HG02759 (cell line): ENCODE measurements at regions not wholly inside any gene's neighbourhood (a gene's known extent, or its start where the extent isn't known, plus 50 kb on each side); places are given as distances from the start of the nearest gene placed in this dataset.
"Not testable (repeated sequence)": the region's sequence is repeated elsewhere in the genome, so short reads cannot be mapped to it uniquely, and the experiment has no call there.

Experiments
- ATAC-seq: cut with Tn5 transposase; IDR thresholded peaks from one replicate; pipeline ENCODE4 v1.9.1; 2021; ENCODE audit warnings: mild to moderate bottlenecking, moderate library complexity; ENCODE audit not compliant: unreplicated experiment

DNA sequence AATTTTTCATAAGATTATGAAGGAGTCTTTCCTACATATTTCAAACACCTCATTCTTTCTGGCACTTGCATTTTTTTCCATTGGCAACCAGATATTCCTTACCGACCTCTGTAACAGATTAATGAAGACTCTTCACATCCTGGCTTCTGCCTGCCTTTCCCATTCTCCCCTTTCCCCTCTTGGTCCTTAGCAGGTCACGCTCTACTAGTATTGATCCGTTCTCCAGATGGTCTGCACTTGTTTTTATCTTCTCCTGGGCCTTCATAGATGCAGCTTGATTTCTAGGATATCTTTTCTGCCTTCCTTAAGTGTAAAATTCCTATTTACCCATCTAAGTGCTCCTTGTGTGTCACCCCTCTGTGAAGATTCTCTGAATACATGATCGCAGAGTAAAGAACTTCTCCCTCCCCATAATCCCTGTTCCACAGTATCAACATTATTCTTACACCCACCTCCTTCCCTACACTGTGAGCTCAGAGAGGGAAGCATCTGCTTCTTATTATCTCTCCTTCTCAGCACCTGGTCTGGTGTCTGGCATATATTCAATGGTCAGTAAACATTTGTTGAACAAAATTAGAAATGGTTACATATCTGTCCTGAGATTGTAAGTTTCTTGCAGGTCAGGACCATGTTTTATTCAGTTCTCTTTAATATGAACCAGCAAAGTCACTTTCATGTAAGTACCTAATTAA is 654.2 kb downstream of the REEP3 start:
- no peak for ATAC-seq

GRCh38 chr10:64182671-64183070 is 661.5 kb downstream of the REEP3 start:
- ATAC-seq = no peak

- ATAC-seq = no peak
These were observed 670.1 kb downstream of the REEP3 start for GRCh38 chr10:64191286-64191685.

- no peak for ATAC-seq
These were observed 675.6 kb downstream of the REEP3 start for GRCh38 chr10:64196638-64197315.

DNA sequence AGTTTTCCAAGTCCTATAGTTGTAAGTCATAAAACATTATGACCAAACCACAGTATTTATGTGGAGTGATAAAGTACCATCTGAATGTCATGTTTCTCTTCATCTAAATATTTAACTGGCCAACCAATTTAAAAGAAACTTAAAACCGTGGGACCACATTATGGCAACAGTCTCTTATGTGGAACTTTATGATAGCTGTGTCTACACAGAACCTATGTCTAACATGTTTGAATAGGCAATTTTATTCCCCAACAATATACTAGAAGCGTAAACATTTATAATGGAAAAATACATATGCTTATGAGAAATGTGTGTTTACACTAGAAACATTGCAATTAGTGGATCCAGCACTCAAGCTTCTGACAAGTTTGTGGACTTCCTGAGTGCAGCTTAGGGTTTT is 680.7 kb downstream of the REEP3 start:
- no peak for ATAC-seq

- not testable (repeated sequence) for ATAC-seq
These were observed 683.3 kb downstream of the REEP3 start for GRCh38 chr10:64204504-64204903.

- ATAC-seq = no peak
These were observed 685.2 kb downstream of the REEP3 start for GRCh38 chr10:64206409-64206808.

DNA sequence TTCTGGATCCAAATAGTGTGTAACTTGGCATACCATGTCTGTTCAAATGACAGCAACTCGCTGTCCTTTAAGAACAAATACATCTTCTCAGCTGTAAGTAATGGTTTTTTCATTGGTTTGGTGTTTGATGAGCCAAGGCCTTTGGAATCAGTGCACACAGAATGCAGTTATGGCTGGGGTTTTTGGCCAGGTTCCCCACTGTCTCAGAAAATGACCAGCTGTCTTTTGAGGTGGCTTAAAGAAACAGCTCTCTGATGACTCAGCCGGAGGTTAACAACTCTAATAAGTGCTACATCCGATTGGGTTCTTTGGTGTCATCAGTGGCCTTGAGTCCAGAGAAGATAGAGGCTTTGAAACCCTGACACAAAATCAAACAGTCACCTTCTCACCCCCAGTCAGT is 688.4 kb downstream of the REEP3 start:
- ATAC-seq = no peak

DNA sequence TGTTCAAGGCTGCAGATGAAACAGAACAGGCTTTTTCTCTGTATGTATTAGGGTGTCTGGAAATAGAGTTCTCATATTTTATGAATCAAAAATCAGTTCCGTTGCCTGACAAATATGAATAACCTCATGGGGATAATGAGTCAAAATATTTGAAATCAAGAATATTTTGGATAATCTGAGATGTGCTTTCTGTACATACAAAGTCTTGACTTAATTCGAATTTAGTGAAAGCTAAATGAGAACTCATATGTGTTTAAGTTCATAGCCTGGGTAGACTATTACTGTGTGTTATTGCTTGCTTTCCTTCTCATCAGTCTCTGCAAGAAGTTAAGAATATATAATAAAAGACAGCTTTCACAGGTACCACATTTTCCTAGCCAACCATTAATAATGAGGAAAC is 689.0 kb downstream of the REEP3 start:
- no peak for ATAC-seq

- no peak for ATAC-seq
These were observed 690.3 kb downstream of the REEP3 start for GRCh38 chr10:64211466-64211865.

GRCh38 chr10:64215088-64215487 is 693.9 kb downstream of the REEP3 start:
- no peak for ATAC-seq

GRCh38 chr10:64219271-64220025 is 698.2 kb downstream of the REEP3 start:
- no peak for ATAC-seq

- ATAC-seq = no peak
These were observed 713.3 kb downstream of the REEP3 start for GRCh38 chr10:64234489-64234888.

GRCh38 chr10:64257704-64258103 is 736.5 kb downstream of the REEP3 start:
- ATAC-seq = no peak

DNA sequence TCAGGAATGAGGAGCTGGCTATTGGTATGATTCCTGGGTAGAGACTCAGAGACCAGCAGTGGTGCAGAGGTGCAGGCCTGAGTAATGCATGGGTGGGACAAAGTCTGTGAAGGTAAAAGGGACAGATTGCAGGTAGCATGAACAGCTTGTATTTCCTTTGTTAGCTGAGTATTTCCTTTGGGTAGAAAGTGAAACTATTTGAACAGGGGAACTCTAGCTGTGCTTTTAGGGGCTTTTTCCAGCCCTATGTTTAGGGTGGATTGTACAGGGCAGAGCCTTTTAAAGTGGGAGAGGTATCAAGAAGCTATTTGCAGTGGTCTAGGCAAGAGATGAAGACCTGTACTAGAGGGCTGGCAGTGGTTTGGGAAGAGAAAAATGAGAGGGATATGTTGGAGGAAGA is 739.9 kb downstream of the REEP3 start:
- peak; percentile 85 for ATAC-seq

DNA sequence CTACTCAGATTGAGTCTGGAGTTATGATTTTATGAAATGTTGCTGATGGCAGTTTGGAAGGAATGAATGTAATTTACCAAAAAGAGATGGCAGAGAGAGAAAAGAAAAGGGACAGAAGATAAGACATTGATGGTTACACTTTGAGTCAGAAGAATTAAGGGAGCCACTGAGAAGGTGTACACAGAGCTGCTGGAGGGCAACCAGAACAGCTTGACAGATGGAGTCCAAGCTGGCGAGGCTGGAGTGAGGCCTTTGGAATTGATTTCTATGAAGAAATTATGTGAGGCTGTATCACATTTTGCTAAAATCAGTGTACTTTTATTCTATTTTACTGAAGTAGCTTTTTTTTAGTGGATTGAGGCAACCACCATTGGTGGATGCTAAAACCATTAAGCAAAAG is 740.5 kb downstream of the REEP3 start:
- ATAC-seq = no peak

DNA sequence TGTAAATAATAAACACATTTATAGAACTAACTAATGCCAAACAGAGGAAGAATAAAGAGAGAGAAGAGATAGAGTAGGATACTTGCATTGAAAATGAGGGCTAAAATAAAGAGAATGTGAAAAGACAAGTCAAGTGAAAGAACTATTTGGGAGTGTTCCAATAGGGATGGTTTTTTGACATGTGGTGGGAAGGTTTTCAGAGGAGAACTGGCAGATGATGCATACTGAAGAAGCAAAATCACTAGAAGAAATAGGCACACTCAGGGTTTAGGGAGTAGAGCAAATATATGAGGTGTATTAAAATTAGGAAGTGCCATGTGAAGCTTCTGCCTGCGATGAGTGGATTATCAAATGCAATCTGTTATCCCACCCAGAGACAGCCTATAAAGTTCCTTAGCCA is 744.8 kb downstream of the REEP3 start:
- ATAC-seq = no peak

DNA sequence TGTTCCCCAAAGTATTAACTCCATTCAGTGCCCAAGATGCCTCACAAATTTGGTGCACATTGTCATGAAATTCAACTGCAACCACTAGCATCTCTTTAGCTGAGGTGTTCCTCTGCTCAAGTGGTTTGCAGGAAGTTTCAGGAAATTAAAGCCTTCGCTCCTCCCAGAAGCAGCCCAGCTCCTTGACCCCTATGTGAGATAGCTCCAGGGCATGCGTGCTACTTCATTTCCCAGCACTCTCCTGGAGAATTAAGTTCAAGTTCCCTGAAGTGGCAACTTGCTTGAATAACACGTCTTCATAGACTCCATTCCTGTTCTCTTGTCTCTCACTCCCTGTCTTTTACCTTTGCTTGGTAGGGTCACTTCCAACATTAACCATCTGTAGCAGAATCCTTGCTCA is 750.3 kb downstream of the REEP3 start:
- ATAC-seq = no peak

DNA sequence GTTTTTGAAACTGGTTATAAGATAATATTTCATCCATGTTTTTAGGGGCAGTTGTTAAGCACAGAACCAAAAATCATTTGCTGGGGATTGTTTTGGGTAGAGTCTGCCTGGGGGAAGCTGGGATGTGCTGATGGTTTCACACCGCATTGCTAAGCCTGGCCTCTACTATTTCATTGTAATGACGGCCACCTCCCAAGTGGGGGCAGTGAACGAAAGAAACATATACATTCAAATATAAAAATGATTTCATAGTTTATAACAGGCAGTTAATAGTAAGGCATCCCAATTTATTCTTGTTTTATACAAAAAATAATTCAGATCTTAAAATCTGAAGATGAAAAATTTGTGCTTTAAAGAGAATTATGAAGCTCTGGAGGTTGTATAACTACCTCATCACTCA is 750.8 kb downstream of the REEP3 start:
- no peak for ATAC-seq

GRCh38 chr10:64275001-64275400 is 753.8 kb downstream of the REEP3 start:
- ATAC-seq = no peak

DNA sequence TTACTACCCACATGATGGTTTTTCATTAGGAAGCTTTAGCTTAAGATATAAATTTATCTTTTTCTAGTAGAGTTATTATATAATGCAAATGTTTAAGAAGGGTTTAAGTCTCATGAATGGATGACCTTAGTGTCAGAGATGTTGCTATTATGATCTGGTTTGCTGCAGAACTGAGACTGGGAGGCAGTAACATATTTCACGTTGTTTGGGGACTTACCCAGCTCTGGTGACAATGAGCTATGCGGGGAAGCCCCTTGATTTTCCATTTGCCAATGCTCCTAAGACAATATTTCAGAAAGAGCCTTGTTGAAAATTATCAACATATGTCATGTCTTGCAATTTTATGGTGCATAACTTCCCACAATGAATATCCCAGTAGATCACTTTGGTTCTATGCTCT is 754.6 kb downstream of the REEP3 start:
- ATAC-seq = peak; percentile 76

DNA sequence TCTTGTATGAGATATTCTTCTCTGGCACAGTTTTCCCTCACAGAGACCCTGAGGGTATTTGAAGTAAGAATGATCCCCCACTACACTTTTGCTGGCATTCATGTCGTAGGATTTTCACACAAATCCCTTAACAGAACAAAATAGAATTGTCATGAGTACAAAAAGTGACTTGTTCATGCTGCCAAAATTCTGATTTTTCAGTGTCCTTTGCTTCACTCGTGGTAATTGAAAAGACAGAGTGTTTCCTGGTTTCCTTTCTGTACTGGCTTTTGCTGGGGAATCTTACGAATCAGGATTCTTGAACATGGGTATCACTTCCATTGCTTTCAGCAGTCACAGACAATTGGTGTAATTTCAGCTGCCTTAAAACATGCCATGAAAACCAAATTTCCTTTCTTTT is 756.3 kb downstream of the REEP3 start:
- no peak for ATAC-seq
